Mesendoderm (in vitro differentiated cells): ENCODE measurements at regions not wholly inside any gene's neighbourhood (a gene's known extent, or its start where the extent isn't known, plus 50 kb on each side); places are given as distances from the start of the nearest gene placed in this dataset.

ENCODE experiments used
- DNase-seq: peaks from one replicate; pipeline ENCODE4 v3.0.0; 2013
- H2AK5ac ChIP-seq: 2 replicates; pipeline ENCODE4 v1.6.1; 2013; ENCODE audit warnings: low read length, inconsistent platforms
- H2BK120ac ChIP-seq: 2 replicates; pipeline ENCODE4 v1.6.1; 2013; ENCODE audit warnings: low read depth, mild to moderate bottlenecking, low read length, moderate library complexity, mixed read lengths
- H2BK15ac ChIP-seq: replicated peaks from 2 replicates; pipeline ENCODE4 v1.6.1; 2013; ENCODE audit warnings: low read depth, mild to moderate bottlenecking, moderate library complexity
- H2BK5ac ChIP-seq: 2 replicates; pipeline ENCODE4 v1.6.1; 2013; ENCODE audit warnings: low read length, inconsistent platforms
- H3K18ac ChIP-seq: 2 replicates; pipeline ENCODE4 v1.6.1; 2013; ENCODE audit warnings: mild to moderate bottlenecking, low read length, mixed read lengths
- H3K23ac ChIP-seq: one replicate; pipeline ENCODE4 v1.6.1; 2013; ENCODE audit warnings: low read length
- H3K27ac ChIP-seq: 2 replicates; pipeline ENCODE4 v1.5.1; 2013; ENCODE audit warnings: low read depth, mild to moderate bottlenecking, inconsistent platforms, low read length, moderate library complexity
- H3K27me3 ChIP-seq: 2 replicates; pipeline ENCODE4 v1.6.1; 2013; ENCODE audit warnings: low read length, control low read depth, mild to moderate bottlenecking, inconsistent platforms; ENCODE audit not compliant: insufficient read depth, poor library complexity
- H3K36me3 ChIP-seq: 2 replicates; pipeline ENCODE4 v1.6.1; 2013; ENCODE audit warnings: low read length, inconsistent platforms; ENCODE audit not compliant: control insufficient read depth, insufficient read depth
- H3K4ac ChIP-seq: one replicate; pipeline ENCODE4 v1.6.1; 2013; ENCODE audit warnings: low read depth, mild to moderate bottlenecking, low read length, moderate library complexity
- H3K4me1 ChIP-seq: 2 replicates; pipeline ENCODE4 v1.6.1; 2013; ENCODE audit warnings: low read depth, low read length, inconsistent platforms; ENCODE audit not compliant: control insufficient read depth
- H3K4me2 ChIP-seq: 2 replicates; pipeline ENCODE4 v1.6.1; 2013; ENCODE audit warnings: low read length
- H3K4me3 ChIP-seq: 2 replicates; pipeline ENCODE4 v1.5.1; 2013; ENCODE audit warnings: mild to moderate bottlenecking, low read length
- H3K56ac ChIP-seq: one replicate; pipeline ENCODE4 v1.6.1; 2013; ENCODE audit warnings: low read length
- H3K79me1 ChIP-seq: 2 replicates; pipeline ENCODE4 v1.6.1; 2013; ENCODE audit warnings: low read length, inconsistent platforms
- H3K79me2 ChIP-seq: 2 replicates; pipeline ENCODE4 v1.6.1; 2013; ENCODE audit warnings: mild to moderate bottlenecking, low read length; ENCODE audit not compliant: control insufficient read depth, insufficient read depth
- H3K9ac ChIP-seq: 2 replicates; pipeline ENCODE4 v1.6.1; 2013; ENCODE audit warnings: low read length, inconsistent platforms
- H4K5ac ChIP-seq: one replicate; pipeline ENCODE4 v1.6.1; 2013; ENCODE audit warnings: low read length
- H4K8ac ChIP-seq: one replicate; pipeline ENCODE4 v1.6.1; 2013; ENCODE audit warnings: low read depth, mild to moderate bottlenecking, control low read depth, low read length, moderate library complexity
- WGBS: extraction: QIAGEN DNeasy Blood & Tissue Kit; methylation state at CpG from one replicate; pipeline ENCODE4 v1.1.7; 2013; ENCODE audit warnings: low lambda C conversion rate, missing lambda C conversion rate; ENCODE audit not compliant: insufficient coverage; ENCODE audit errors: extremely low coverage; 5-methylcytosine and 5-hydroxymethylcytosine counted together

DNA sequence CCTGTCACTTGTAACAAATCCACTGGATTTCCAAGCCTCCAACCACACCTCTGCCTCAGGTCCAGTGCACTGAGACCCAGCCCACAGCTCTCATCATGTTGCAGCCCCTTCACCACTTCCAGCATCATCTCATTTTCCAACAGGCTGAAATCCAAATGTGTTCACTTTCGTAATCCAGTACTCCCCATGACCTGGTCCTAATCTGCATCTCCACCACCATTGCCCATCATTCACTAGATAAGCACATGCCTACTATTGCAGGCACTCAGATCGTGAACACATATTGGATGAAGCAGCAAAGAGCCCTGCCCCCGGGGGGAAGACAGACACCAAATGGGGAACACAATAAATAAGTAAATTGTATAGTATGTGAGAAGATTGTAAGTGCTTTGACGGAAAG, 76.1 kb upstream of the INSIG1 start:
- Histone ChIP-seq H3K4me1 (peaks cover 4% of the 10 kb centered on the region), H3K27ac (no peak overlapping the region), H3K4me2 (no peak overlapping the region), H3K9ac (no peak overlapping the region), H2BK120ac (no peak overlapping the region), H3K4me3 (no peak overlapping the region), H3K18ac (no peak overlapping the region), H3K4ac (no peak overlapping the region), H4K8ac (no peak overlapping the region), H3K79me2 (no peaks in the 10 kb centered on the region), H4K5ac (no peak overlapping the region), H2BK5ac (no peak overlapping the region), H3K79me1 (no peaks in the 10 kb centered on the region), H2AK5ac (no peak overlapping the region), H3K23ac (no peak overlapping the region), H3K27me3 (no peaks in the 10 kb centered on the region), H3K36me3 (no peaks in the 10 kb centered on the region), H2BK15ac (no peak overlapping the region), H3K56ac (no peak overlapping the region)
- DNase-seq: no peak
- no CpG with 5 or more reads among the region's 4 CpGs for WGBS

GRCh38 chr7:155222061-155222460, 75.6 kb upstream of the INSIG1 start:
- H2BK15ac ChIP-seq: no peak overlapping the region
- no peak overlapping the region for H3K4me3 ChIP-seq
- H2AK5ac ChIP-seq: no peak overlapping the region
- no peak overlapping the region for H3K4ac ChIP-seq
- H3K4me1 ChIP-seq: peaks cover 4% of the 10 kb centered on the region
- no peak overlapping the region for H3K27ac ChIP-seq
- no peak overlapping the region for H3K4me2 ChIP-seq
- H2BK5ac ChIP-seq: no peak overlapping the region
- WGBS: no CpG with 5 or more reads among the region's 2 CpGs
- no peak overlapping the region for H4K5ac ChIP-seq
- DNase-seq: no peak
- H3K79me1 ChIP-seq: no peaks in the 10 kb centered on the region
- no peak overlapping the region for H3K23ac ChIP-seq
- no peaks in the 10 kb centered on the region for H3K79me2 ChIP-seq
- H3K18ac ChIP-seq: no peak overlapping the region
- H3K9ac ChIP-seq: no peak overlapping the region
- no peak overlapping the region for H2BK120ac ChIP-seq
- no peaks in the 10 kb centered on the region for H3K27me3 ChIP-seq
- no peaks in the 10 kb centered on the region for H3K36me3 ChIP-seq
- no peak overlapping the region for H3K56ac ChIP-seq
- H4K8ac ChIP-seq: no peak overlapping the region

GRCh38 chr7:155222573-155222972, 75.1 kb upstream of the INSIG1 start:
- Histone ChIP-seq H3K36me3 (no peaks in the 10 kb centered on the region), H4K8ac (no peak overlapping the region), H3K79me2 (no peaks in the 10 kb centered on the region), H3K27me3 (no peaks in the 10 kb centered on the region), H3K18ac (no peak overlapping the region), H2BK5ac (no peak overlapping the region), H3K4me3 (no peak overlapping the region), H3K4ac (no peak overlapping the region), H2BK120ac (no peak overlapping the region), H4K5ac (no peak overlapping the region), H3K9ac (no peak overlapping the region), H3K27ac (no peak overlapping the region), H3K4me1 (peaks cover 5% of the 10 kb centered on the region), H3K56ac (no peak overlapping the region), H2BK15ac (no peak overlapping the region), H3K79me1 (no peaks in the 10 kb centered on the region), H2AK5ac (no peak overlapping the region), H3K4me2 (no peak overlapping the region), H3K23ac (no peak overlapping the region)
- no peak for DNase-seq
- whole genome bisulfite sequencing: no CpG with 5 or more reads among the region's 5 CpGs

DNA sequence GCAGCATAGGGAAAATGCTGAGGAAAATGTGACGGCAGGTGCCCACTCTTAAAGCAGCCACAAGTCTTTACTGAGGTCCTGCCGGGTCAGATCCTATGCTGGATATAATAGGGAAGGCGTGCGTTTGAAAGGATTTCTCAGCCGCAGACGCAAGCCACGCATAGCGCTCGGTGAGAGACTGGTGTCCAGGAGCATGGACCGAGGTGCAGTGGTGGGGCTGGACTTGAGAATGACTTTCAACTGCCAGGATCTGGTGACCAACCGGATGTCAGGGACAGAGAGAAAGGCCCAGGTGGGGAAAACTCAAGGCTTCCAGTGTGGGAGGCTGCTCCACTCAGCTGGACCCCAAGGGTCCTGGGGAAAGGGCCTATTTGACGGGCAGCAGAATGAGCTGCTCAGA, 74.7 kb upstream of the INSIG1 start:
- Histone ChIP-seq H3K4ac (no peak overlapping the region), H3K79me2 (no peaks in the 10 kb centered on the region), H3K4me1 (peaks cover 9% of the 10 kb centered on the region), H2BK5ac (no peak overlapping the region), H3K4me3 (no peak overlapping the region), H4K8ac (no peak overlapping the region), H2BK15ac (no peak overlapping the region), H3K27ac (no peak overlapping the region), H3K18ac (no peak overlapping the region), H2BK120ac (no peak overlapping the region), H3K36me3 (no peaks in the 10 kb centered on the region), H3K56ac (no peak overlapping the region), H3K79me1 (no peaks in the 10 kb centered on the region), H3K23ac (no peak overlapping the region), H2AK5ac (no peak overlapping the region), H3K9ac (no peak overlapping the region), H4K5ac (no peak overlapping the region), H3K27me3 (no peaks in the 10 kb centered on the region), H3K4me2 (no peak overlapping the region)
- DNase-seq: no peak
- no CpG with 5 or more reads among the region's 12 CpGs for WGBS

DNA sequence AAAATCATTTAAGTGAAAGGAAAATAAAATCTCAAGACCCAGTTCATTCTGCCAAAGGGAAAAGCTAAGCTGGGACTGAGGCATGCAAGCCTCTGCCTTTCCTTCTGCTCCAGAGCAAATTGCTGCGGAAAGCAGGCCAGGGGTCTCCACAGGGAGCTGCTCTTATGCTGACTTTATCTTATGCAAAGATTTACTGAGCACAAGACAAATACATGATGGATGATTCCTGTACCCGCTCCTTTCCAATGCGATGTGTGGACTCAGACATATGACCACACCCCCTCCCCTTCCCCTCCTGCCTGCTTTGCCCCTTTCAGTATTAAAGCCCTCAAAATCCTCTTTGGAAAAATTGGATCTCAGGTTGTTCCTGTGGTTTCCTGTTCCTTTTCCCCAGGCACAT, 74.2 kb upstream of the INSIG1 start:
- no peak overlapping the region for H3K23ac ChIP-seq
- H2BK120ac ChIP-seq: no peak overlapping the region
- no peak for DNase-seq
- no peak overlapping the region for H3K4me2 ChIP-seq
- H3K79me2 ChIP-seq: no peaks in the 10 kb centered on the region
- H3K36me3 ChIP-seq: no peaks in the 10 kb centered on the region
- no peak overlapping the region for H3K18ac ChIP-seq
- no peak overlapping the region for H3K4ac ChIP-seq
- H4K8ac ChIP-seq: no peak overlapping the region
- H3K79me1 ChIP-seq: no peaks in the 10 kb centered on the region
- no peaks in the 10 kb centered on the region for H3K27me3 ChIP-seq
- no peak overlapping the region for H3K56ac ChIP-seq
- H3K9ac ChIP-seq: no peak overlapping the region
- H3K27ac ChIP-seq: no peak overlapping the region
- H3K4me3 ChIP-seq: no peak overlapping the region
- H2AK5ac ChIP-seq: no peak overlapping the region
- H2BK5ac ChIP-seq: no peak overlapping the region
- H3K4me1 ChIP-seq: peaks cover 14% of the 10 kb centered on the region
- H4K5ac ChIP-seq: no peak overlapping the region
- no CpG with 5 or more reads among the region's 3 CpGs for WGBS
- H2BK15ac ChIP-seq: no peak overlapping the region

- Histone ChIP-seq H3K27me3 (no peaks in the 10 kb centered on the region), H3K79me1 (no peaks in the 10 kb centered on the region), H3K4me2 (no peak overlapping the region), H2BK120ac (no peak overlapping the region), H3K18ac (no peak overlapping the region), H3K4ac (no peak overlapping the region), H3K27ac (no peak overlapping the region), H3K4me3 (no peak overlapping the region), H3K79me2 (no peaks in the 10 kb centered on the region), H3K4me1 (peaks cover 14% of the 10 kb centered on the region), H2BK15ac (no peak overlapping the region), H3K23ac (no peak overlapping the region), H3K36me3 (no peaks in the 10 kb centered on the region), H3K9ac (no peak overlapping the region), H4K5ac (no peak overlapping the region), H2BK5ac (no peak overlapping the region), H3K56ac (no peak overlapping the region), H4K8ac (no peak overlapping the region), H2AK5ac (no peak overlapping the region)
- no peak for DNase-seq
- no CpG with 5 or more reads among the region's 12 CpGs for WGBS
Observed at GRCh38 chr7:155224116-155224811, 73.4 kb upstream of the INSIG1 start.
